Prostate gland (tissue), 2 donors: ENCODE measurements at regions not wholly inside any gene's neighbourhood (a gene's known extent, or its start where the extent isn't known, plus 50 kb on each side); places are given as distances from the start of the nearest gene placed in this dataset.

Experiments
- DNase-seq: peaks from one replicate; pipeline ENCODE4 v3.0.0-alpha.2; 2019; ENCODE audit warnings: low spot score
- H3K27ac ChIP-seq, 2 donors: fragments of 200-600 bp; sonication (generic); 2 replicates each; pipeline ENCODE4 v1.5.1; 2017 to 2019
- H3K27me3 ChIP-seq: fragments of 200-600 bp; sonication (generic); replicated peaks from 2 replicates; pipeline ENCODE4 v1.5.1; 2019; ENCODE audit not compliant: insufficient read depth
- H3K36me3 ChIP-seq, 2 donors: fragments of 200-600 bp; sonication (generic); 1 replicate in 1 of 2; 2 replicates in 1 of 2; pipeline versions ENCODE4 v1.5.1 to v1.8.1; 2017 to 2019
- H3K4me1 ChIP-seq: fragments of 200-600 bp; sonication (generic); replicated peaks from 2 replicates; pipeline ENCODE4 v1.5.1; 2019
- H3K4me3 ChIP-seq, 2 donors: fragments of 200-600 bp; sonication (generic); 2 replicates each; pipeline ENCODE4 v1.5.1; 2017 to 2019
- H3K9me3 ChIP-seq: fragments of 200-600 bp; sonication (generic); 2 replicates; pipeline ENCODE4 v1.5.1; 2017
- POLR2A ChIP-seq: fragments of 450-650 bp; IDR thresholded peaks from one replicate; pipeline ENCODE4 v1.6.1; 2016; ENCODE audit warnings: antibody characterized with exemption, mild to moderate bottlenecking
- POLR2AphosphoS5 ChIP-seq: sonication (generic); formaldehyde crosslinking; IDR thresholded peaks from one replicate; pipeline ENCODE4 v1.6.1; 2017; ENCODE audit warnings: antibody characterized with exemption
- WGBS: methylation state at CpG from one replicate; pipeline ENCODE4 v1.1.5; 2018; 5-methylcytosine and 5-hydroxymethylcytosine counted together
- intact Hi-C: fragments of 100-400 bp; cut with DNase I; formaldehyde crosslinking; loops from one replicate; pipeline ENCODE4 v1.14.2; 2022
- TF ChIP-seq, protein P1 (sequence below), 4 experiments: fragments of 200-600 bp in 2 of 4; fragments of 450-650 bp in 2 of 4; sonication (generic) in 2 of 4; IDR thresholded peaks; 1 replicate in 3 of 4; 2 replicates in 1 of 4; pipeline ENCODE4 v1.5.1; 2016 to 2019; ENCODE audit warnings: antibody characterized with exemption in 4 of 4, mild to moderate bottlenecking in 2 of 4, moderate library complexity in 2 of 4

DNA sequence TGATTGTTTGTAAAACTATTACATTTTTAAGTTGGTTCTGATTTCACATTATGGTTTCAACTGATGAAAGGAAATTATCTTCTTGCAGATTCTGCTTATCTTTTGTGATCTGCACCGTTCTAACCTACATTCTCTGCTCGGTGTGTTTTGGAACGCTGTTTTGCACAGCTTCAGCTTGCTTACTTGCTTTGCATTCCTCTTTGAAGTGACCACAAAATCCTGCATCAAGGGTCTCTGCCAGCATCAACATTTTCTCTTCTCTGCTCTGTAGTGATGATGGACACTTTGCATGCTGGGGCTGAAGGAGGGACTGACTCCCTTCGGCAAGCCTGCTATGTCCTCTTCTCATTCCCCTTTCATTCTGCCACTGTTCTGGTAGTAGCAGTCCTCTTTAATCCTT is 485.2 kb downstream of the FBXO15 start:
- no peak for DNase-seq
- no peak for TF ChIP-seq POLR2AphosphoS5
- Histone ChIP-seq H3K4me1 (no peaks in the 10 kb centered on the region), H3K27ac (no peak overlapping the region), H3K27me3 (no peaks in the 10 kb centered on the region), H3K4me3 (no peak overlapping the region), H3K9me3 (no peaks in the 10 kb centered on the region), H3K36me3 (no peaks in the 10 kb centered on the region)
- intact Hi-C loops, result no loop called here
- WGBS, result 25% methylated on average over 4 of the region's 4 CpGs

DNA sequence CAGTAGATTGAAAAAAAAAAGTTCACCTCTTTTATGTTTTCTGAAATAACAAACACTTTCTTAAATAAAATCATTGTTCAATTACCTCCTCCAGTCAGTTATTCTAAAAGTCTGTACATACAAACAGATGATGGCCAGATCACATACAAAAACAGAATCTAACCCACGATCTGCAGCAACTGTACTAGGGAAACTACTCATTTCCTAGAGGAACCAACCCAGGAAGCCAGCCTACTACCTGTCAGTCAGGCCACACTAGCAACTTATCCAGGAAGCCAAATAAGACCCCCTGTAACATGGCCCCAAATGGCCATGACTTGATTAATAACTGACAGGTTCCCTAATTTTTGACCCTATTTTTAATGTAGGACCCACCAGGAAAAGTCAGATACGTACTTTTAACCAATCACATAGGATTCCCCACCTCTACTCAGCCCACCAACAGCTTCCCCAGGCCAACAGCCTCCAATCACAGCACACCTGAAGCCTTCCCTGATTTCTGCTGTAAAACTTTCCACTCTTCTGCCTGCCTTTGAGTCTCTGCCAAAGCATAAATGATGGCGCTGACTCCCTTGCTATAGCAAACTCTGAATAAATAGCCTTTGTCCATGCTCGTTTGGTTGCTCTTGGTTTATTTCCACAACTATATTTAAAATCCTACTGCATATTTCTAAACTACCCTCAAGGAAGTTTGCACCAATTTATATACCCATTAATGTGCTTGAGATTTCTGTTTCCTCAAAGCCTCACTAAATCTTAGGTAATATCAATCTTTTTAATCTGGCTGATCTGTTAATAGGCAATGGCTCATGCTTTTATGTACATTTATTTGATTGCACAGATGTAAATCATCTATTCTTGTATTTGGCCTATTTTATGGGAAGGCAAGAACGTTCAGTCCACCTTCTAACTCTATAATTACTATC is 486.4 kb downstream of the FBXO15 start:
- Histone ChIP-seq H3K36me3 (no peaks in the 10 kb centered on the region), H3K9me3 (no peaks in the 10 kb centered on the region), H3K4me1 (no peaks in the 10 kb centered on the region), H3K4me3 (no peak overlapping the region), H3K27ac (no peak overlapping the region), H3K27me3 (no peaks in the 10 kb centered on the region)
- WGBS, result 39% methylated on average over 5 of the region's 5 CpGs
- intact Hi-C loops, result no loop called here
- TF ChIP-seq POLR2A (no peak), POLR2AphosphoS5 (peak; percentile 24)
- DNase-seq, result peak; percentile 18

DNA sequence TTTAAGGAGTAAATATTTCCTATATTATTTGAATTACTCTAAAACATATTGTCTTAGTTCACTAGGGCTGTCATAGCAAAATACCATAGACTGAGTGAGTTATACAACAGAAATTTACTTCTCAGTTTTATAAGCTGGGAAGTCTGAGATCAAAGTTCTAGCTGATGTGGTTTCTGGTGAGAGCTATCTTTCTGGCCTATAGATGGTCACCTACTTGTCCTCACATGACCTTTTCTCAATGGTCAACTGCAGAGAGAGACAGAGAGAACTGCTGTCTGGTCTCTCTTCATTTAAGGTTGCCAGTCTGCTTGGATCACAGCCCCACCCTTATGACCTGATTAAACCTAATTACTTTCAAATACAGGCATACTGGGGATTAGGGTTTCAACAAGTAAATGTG is 490.9 kb downstream of the FBXO15 start:
- no peak for DNase-seq
- Histone ChIP-seq H3K36me3 (no peaks in the 10 kb centered on the region), H3K27ac (no peak overlapping the region), H3K4me1 (no peaks in the 10 kb centered on the region), H3K4me3 (no peak overlapping the region), H3K27me3 (no peaks in the 10 kb centered on the region), H3K9me3 (no peaks in the 10 kb centered on the region)
- intact Hi-C loops, result no loop called here
- no peak for TF ChIP-seq POLR2A
- TF ChIP-seq, protein P1, sequence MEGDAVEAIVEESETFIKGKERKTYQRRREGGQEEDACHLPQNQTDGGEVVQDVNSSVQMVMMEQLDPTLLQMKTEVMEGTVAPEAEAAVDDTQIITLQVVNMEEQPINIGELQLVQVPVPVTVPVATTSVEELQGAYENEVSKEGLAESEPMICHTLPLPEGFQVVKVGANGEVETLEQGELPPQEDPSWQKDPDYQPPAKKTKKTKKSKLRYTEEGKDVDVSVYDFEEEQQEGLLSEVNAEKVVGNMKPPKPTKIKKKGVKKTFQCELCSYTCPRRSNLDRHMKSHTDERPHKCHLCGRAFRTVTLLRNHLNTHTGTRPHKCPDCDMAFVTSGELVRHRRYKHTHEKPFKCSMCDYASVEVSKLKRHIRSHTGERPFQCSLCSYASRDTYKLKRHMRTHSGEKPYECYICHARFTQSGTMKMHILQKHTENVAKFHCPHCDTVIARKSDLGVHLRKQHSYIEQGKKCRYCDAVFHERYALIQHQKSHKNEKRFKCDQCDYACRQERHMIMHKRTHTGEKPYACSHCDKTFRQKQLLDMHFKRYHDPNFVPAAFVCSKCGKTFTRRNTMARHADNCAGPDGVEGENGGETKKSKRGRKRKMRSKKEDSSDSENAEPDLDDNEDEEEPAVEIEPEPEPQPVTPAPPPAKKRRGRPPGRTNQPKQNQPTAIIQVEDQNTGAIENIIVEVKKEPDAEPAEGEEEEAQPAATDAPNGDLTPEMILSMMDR (IDR thresholded peaks at IDR 0.05), result no peak
- no peak for TF ChIP-seq POLR2AphosphoS5

DNA sequence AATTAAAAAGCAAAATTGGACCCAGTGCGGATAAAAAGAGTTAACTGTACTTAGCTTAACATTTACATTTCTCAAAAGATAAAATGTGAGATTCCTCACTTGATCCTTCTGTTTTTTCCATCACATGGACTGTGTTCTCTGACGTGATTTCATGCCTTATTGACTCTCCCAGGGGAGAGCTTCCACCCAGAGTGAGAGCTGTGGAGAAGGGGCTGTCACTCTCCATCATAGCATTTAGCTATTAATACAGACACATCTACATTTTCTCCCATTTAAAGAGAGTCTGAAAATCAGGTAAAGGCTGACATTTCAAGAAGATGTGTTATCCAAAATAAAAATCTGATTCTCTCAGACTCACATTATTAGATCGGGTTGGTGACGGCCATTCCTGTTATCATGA is 493.8 kb downstream of the FBXO15 start:
- TF ChIP-seq, protein P1 (IDR thresholded peaks at IDR 0.05), result no peak
- TF ChIP-seq POLR2A (no peak), POLR2AphosphoS5 (no peak)
- WGBS, result 84% methylated on average over 4 of the region's 4 CpGs
- H3K4me3 ChIP-seq, result no peak overlapping the region
- no peak overlapping the region for H3K27ac ChIP-seq
- H3K27me3 ChIP-seq, result no peaks in the 10 kb centered on the region
- no peaks in the 10 kb centered on the region for H3K9me3 ChIP-seq
- intact Hi-C loops, result no loop called here
- H3K36me3 ChIP-seq, result no peaks in the 10 kb centered on the region
- DNase-seq, result no peak
- no peaks in the 10 kb centered on the region for H3K4me1 ChIP-seq

DNA sequence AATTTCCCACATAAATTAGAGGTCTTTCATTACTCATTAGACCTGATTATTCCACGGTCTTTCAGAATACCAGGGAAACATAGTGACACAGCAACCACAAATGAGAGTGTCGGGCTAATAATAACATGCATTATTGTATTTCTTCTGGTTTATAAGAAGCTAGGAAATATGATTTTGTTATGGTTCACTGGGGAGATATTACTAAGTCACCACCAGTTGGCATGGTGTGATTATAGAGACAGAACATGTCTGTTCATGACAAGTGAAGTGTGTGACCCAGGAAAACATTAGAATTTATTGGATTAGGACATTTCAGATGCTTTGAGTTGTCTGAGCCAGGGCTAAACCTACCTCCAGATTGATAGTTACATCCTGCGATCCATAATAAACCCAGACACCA is 494.4 kb downstream of the FBXO15 start:
- Histone ChIP-seq H3K27me3 (no peaks in the 10 kb centered on the region), H3K36me3 (no peaks in the 10 kb centered on the region), H3K4me1 (no peaks in the 10 kb centered on the region), H3K4me3 (no peak overlapping the region), H3K27ac (no peak overlapping the region), H3K9me3 (no peaks in the 10 kb centered on the region)
- intact Hi-C loops, result no loop called here
- 73% methylated on average over 3 of the region's 3 CpGs for WGBS
- no peak for DNase-seq
- TF ChIP-seq POLR2AphosphoS5 (no peak), POLR2A (no peak)
- TF ChIP-seq, protein P1 (IDR thresholded peaks at IDR 0.05), result no peak

DNA sequence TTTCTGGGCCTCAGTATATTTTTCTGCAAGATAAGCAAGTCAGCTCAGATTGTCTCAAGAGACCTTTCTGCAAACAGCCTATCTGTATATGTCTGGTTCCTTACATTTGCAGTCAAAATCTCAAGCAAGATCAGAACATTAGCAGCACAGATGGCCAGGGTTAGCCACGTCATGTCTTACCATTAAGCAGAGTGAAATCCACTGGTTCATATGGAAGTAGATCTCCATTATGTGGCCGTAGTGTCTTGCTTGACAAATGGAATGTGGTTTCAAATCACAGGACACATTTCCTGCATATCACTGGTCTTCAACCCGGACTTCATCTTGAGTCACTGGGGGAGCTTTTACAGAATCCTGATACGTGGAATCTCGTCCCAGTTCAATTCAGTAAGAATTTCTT is 500.2 kb downstream of the FBXO15 start:
- no peaks in the 10 kb centered on the region for H3K36me3 ChIP-seq
- H3K4me1 ChIP-seq, result no peaks in the 10 kb centered on the region
- 94% methylated on average over 5 of the region's 5 CpGs for WGBS
- H3K4me3 ChIP-seq, result no peak overlapping the region
- H3K27ac ChIP-seq, result no peak overlapping the region
- no peaks in the 10 kb centered on the region for H3K27me3 ChIP-seq
- H3K9me3 ChIP-seq, result no peaks in the 10 kb centered on the region
- TF ChIP-seq POLR2A (no peak), POLR2AphosphoS5 (no peak)
- TF ChIP-seq, protein P1 (IDR thresholded peaks at IDR 0.05), result no peak
- DNase-seq, result no peak
- intact Hi-C loops, result no loop called here
